ENCODE measurements at regions not wholly inside any gene's neighbourhood (a gene's known extent, or its start where the extent isn't known, plus 50 kb on each side); places are given as distances from the start of the nearest gene placed in this dataset.

- no peak for DNase-seq
These were observed 294.3 kb upstream of the TNRC6C start for GRCh38 chr17:77664097-77664729.

GRCh38 chr17:77665833-77666232 lies 292.7 kb upstream of the TNRC6C start:
- DNase-seq, result no peak

- DNase-seq, result no peak
These were observed 292.0 kb upstream of the TNRC6C start for GRCh38 chr17:77666462-77666861.

- peak; percentile 24 to 93 (median 53) for DNase-seq
These were observed 291.6 kb upstream of the TNRC6C start for GRCh38 chr17:77666881-77667395.

GRCh38 chr17:77667478-77667877 lies 291.0 kb upstream of the TNRC6C start:
- DNase-seq, result peak in 1 of 5 donors; percentile 46

- no peak for DNase-seq
These were observed 290.0 kb upstream of the TNRC6C start for GRCh38 chr17:77668518-77668917.

GRCh38 chr17:77670173-77670572 lies 288.3 kb upstream of the TNRC6C start:
- no peak for DNase-seq

GRCh38 chr17:77674358-77674757 lies 284.1 kb upstream of the TNRC6C start:
- DNase-seq, result no peak

- no peak for DNase-seq
These were observed 283.1 kb upstream of the TNRC6C start for GRCh38 chr17:77675411-77675810.

- no peak for DNase-seq
These were observed 282.7 kb upstream of the TNRC6C start for GRCh38 chr17:77675816-77676215.

GRCh38 chr17:77676237-77676661 lies 282.3 kb upstream of the TNRC6C start:
- no peak for DNase-seq

- no peak for DNase-seq
These were observed 281.3 kb upstream of the TNRC6C start for GRCh38 chr17:77677211-77677610.

GRCh38 chr17:77677630-77678029 lies 280.9 kb upstream of the TNRC6C start:
- DNase-seq, result no peak

- DNase-seq, result no peak
These were observed 278.9 kb upstream of the TNRC6C start for GRCh38 chr17:77679589-77679988.

- no peak for DNase-seq
These were observed 276.6 kb upstream of the TNRC6C start for GRCh38 chr17:77681861-77682260.

GRCh38 chr17:77684803-77685798 lies 273.4 kb upstream of the TNRC6C start:
- no peak for DNase-seq

- DNase-seq, result no peak
These were observed 272.5 kb upstream of the TNRC6C start for GRCh38 chr17:77685881-77686486.

GRCh38 chr17:77686903-77687302 lies 271.6 kb upstream of the TNRC6C start:
- DNase-seq, result no peak

GRCh38 chr17:77687417-77687816 lies 271.1 kb upstream of the TNRC6C start:
- no peak for DNase-seq

GRCh38 chr17:77687921-77688320 lies 270.6 kb upstream of the TNRC6C start:
- DNase-seq, result no peak

GRCh38 chr17:77688369-77688768 lies 270.1 kb upstream of the TNRC6C start:
- no peak for DNase-seq

GRCh38 chr17:77690271-77691161 lies 268.0 kb upstream of the TNRC6C start:
- peak in 1 of 5 donors; percentile 30 for DNase-seq
